ENCODE measurements at regions not wholly inside any gene's neighbourhood (a gene's known extent, or its start where the extent isn't known, plus 50 kb on each side); places are given as distances from the start of the nearest gene placed in this dataset.

GRCh38 chr18:45285251-45285650 lies 330.0 kb upstream of the SLC14A2 start:
- TF ChIP-seq CTCF (IDR thresholded peaks at IDR 0.05 in 8 of 11, conservative IDR thresholded peaks at IDR 0.05 in 3 of 11) (no peak), POLR2A (IDR thresholded peaks at IDR 0.05) (no peak), POLR2AphosphoS5 (IDR thresholded peaks at IDR 0.05) (no peak)
